Caco-2 (cell line): ENCODE measurements at regions not wholly inside any gene's neighbourhood (a gene's known extent, or its start where the extent isn't known, plus 50 kb on each side); places are given as distances from the start of the nearest gene placed in this dataset.

Experiments used
- BruUV-seq: library from RNA; stranded (reverse); fragments of 400-500 nt; replicated peaks from 2 replicates; lab custom pipeline; 2021; lab: Mats Ljungman, UMichigan
- CTCF ChIA-PET: fragments of 300-600 bp; sonication (Branson Sonifier 250); formaldehyde crosslinking; loops from one replicate; lab custom pipeline; 2022; ENCODE audit warnings: antibody characterized with exemption; lab: Charles Lee
- POLR2A ChIA-PET: fragments of 300-600 bp; sonication (Branson Sonifier 250); formaldehyde crosslinking; loops from one replicate; lab custom pipeline; 2022; ENCODE audit warnings: antibody characterized with exemption; lab: Charles Lee
- DNase-seq, 2 experiments: peaks; one replicate each; pipeline versions ENCODE4 v3.0.0 to v3.0.0-alpha.2; 2020 to 2022
- H3K27me3 ChIP-seq: replicated peaks from 2 replicates; pipeline ENCODE4 v1.6.0; 2011; ENCODE audit warnings: low read length; ENCODE audit not compliant: control insufficient read depth, insufficient read depth
- H3K36me3 ChIP-seq: 2 replicates; pipeline ENCODE4 v1.5.1; 2011; ENCODE audit warnings: low read length; ENCODE audit not compliant: control insufficient read depth, insufficient read depth
- H3K4me1 ChIP-seq: fragments of 250-450 bp; sonication (Bioruptor Pico); 2 replicates; pipeline ENCODE4 v1.5.1; 2020; ENCODE audit warnings: mild to moderate bottlenecking
- H3K4me3 ChIP-seq: 2 replicates; pipeline ENCODE4 v1.5.1; 2011; ENCODE audit warnings: low read depth, mild to moderate bottlenecking, control low read depth, low read length
- H3K9me3 ChIP-seq: fragments of 250-450 bp; sonication (Bioruptor Pico); 2 replicates; pipeline ENCODE4 v1.5.1; 2020; ENCODE audit warnings: mild to moderate bottlenecking, moderate library complexity
- H3K27ac Mint-ChIP-seq: one replicate; pipeline ENCODE4 v1.8.0; 2022; ENCODE audit warnings: mixed read lengths; ENCODE audit not compliant: unreplicated experiment
- H3K27me3 Mint-ChIP-seq: one replicate; pipeline ENCODE4 v1.8.0; 2022; ENCODE audit warnings: mixed read lengths; ENCODE audit not compliant: insufficient read depth, unreplicated experiment
- H3K36me3 Mint-ChIP-seq: one replicate; pipeline ENCODE4 v1.8.0; 2022; ENCODE audit warnings: mild to moderate bottlenecking, mixed read lengths; ENCODE audit not compliant: insufficient read depth, unreplicated experiment
- H3K4me1 Mint-ChIP-seq: one replicate; pipeline ENCODE4 v1.8.0; 2022; ENCODE audit warnings: low read depth, mixed read lengths; ENCODE audit not compliant: unreplicated experiment
- H3K4me3 Mint-ChIP-seq: one replicate; pipeline ENCODE4 v1.8.0; 2022; ENCODE audit warnings: mild to moderate bottlenecking, moderate library complexity, mixed read lengths; ENCODE audit not compliant: unreplicated experiment
- H3K9me3 Mint-ChIP-seq: one replicate; pipeline ENCODE4 v1.8.0; 2022; ENCODE audit warnings: mixed read lengths; ENCODE audit not compliant: unreplicated experiment
- CTCF ChIP-seq, 2 experiments: fragments of 200-600 bp in 1 of 2; IDR thresholded peaks; 1 replicate in 1 of 2; 2 replicates in 1 of 2; pipeline versions ENCODE4 v1.5.1 to v1.8.0; 2011 to 2022; ENCODE audit warnings: antibody characterized with exemption in 1 of 2, control low read depth in 1 of 2, inconsistent platforms in 1 of 2, low read depth in 1 of 2, low read length in 1 of 2, mild to moderate bottlenecking in 1 of 2, moderate library complexity in 1 of 2; ENCODE audit not compliant: insufficient read depth in 1 of 2, severe bottlenecking in 1 of 2, unreplicated experiment in 1 of 2
- intact Hi-C: fragments of 100-400 bp; cut with micrococcal nuclease; formaldehyde crosslinking; loops from one replicate; pipeline ENCODE4 v1.10.0; 2022; ENCODE audit not compliant: unreplicated experiment

GRCh38 chr6:132969196-132969595, 154.8 kb downstream of the RPS12 start:
- Histone ChIP-seq H3K4me1 (no peaks in the 10 kb centered on the region), H3K36me3 (no peaks in the 10 kb centered on the region), H3K27me3 (no peaks in the 10 kb centered on the region), H3K4me3 (no peak overlapping the region), H3K9me3 (no peaks in the 10 kb centered on the region)
- Mint-ChIP-seq H3K36me3 (no peaks in the 10 kb centered on the region), H3K4me1 (no peaks in the 10 kb centered on the region), H3K4me3 (no peak overlapping the region), H3K27me3 (no peaks in the 10 kb centered on the region), H3K27ac (no peak overlapping the region), H3K9me3 (no peaks in the 10 kb centered on the region)
- POLR2A ChIA-PET = no interaction called here
- CTCF ChIA-PET = no interaction called here
- intact Hi-C loops = loop anchor here (10.0 kb wide), 1 partner anchor 216 kb away; no protein-coding TSS in a partner anchor
- no TSS peak for BruUV-seq
- TF ChIP-seq CTCF (IDR thresholded peaks at IDR 0.05; ENCODE audit: insufficient read depth in 1 of 2, low read depth in 1 of 2, low read length in 1 of 2, severe bottlenecking in 1 of 2, unreplicated experiment in 1 of 2) = no peak
- no peak for DNase-seq

- intact Hi-C loops = no loop called here
- Mint-ChIP-seq H3K4me3 (no peak overlapping the region), H3K36me3 (no peaks in the 10 kb centered on the region), H3K27me3 (no peaks in the 10 kb centered on the region), H3K9me3 (no peaks in the 10 kb centered on the region), H3K27ac (no peak overlapping the region), H3K4me1 (no peaks in the 10 kb centered on the region)
- ChIA-PET POLR2A (no interaction called here), CTCF (no interaction called here)
- DNase-seq = no peak
- no peaks in the 10 kb centered on the region for H3K27me3 ChIP-seq
- BruUV-seq = no TSS peak
- no peak for TF ChIP-seq CTCF (IDR thresholded peaks at IDR 0.05; ENCODE audit: insufficient read depth in 1 of 2, low read depth in 1 of 2, low read length in 1 of 2, severe bottlenecking in 1 of 2, unreplicated experiment in 1 of 2)
- no peaks in the 10 kb centered on the region for H3K36me3 ChIP-seq
- no peak overlapping the region for H3K4me3 ChIP-seq
- H3K4me1 ChIP-seq = no peaks in the 10 kb centered on the region
- H3K9me3 ChIP-seq = no peaks in the 10 kb centered on the region
Measured at GRCh38 chr6:132971676-132972075, 157.3 kb downstream of the RPS12 start.

- intact Hi-C loops = no loop called here
- Histone ChIP-seq H3K4me3 (no peak overlapping the region), H3K4me1 (no peaks in the 10 kb centered on the region), H3K9me3 (no peaks in the 10 kb centered on the region), H3K27me3 (no peaks in the 10 kb centered on the region), H3K36me3 (no peaks in the 10 kb centered on the region)
- no peaks in the 10 kb centered on the region for H3K4me1 Mint-ChIP-seq
- no peak overlapping the region for H3K27ac Mint-ChIP-seq
- no TSS peak for BruUV-seq
- POLR2A ChIA-PET = no interaction called here
- no peak for DNase-seq
- H3K4me3 Mint-ChIP-seq = no peak overlapping the region
- H3K9me3 Mint-ChIP-seq = no peaks in the 10 kb centered on the region
- H3K36me3 Mint-ChIP-seq = no peaks in the 10 kb centered on the region
- TF ChIP-seq CTCF (IDR thresholded peaks at IDR 0.05; ENCODE audit: insufficient read depth in 1 of 2, low read depth in 1 of 2, low read length in 1 of 2, severe bottlenecking in 1 of 2, unreplicated experiment in 1 of 2) = no peak
- CTCF ChIA-PET = no interaction called here
- no peaks in the 10 kb centered on the region for H3K27me3 Mint-ChIP-seq
Measured at GRCh38 chr6:132972254-132972653, 157.9 kb downstream of the RPS12 start.
